ENCODE measurements at regions not wholly inside any gene's neighbourhood (a gene's known extent, or its start where the extent isn't known, plus 50 kb on each side); places are given as distances from the start of the nearest gene placed in this dataset.

DNA sequence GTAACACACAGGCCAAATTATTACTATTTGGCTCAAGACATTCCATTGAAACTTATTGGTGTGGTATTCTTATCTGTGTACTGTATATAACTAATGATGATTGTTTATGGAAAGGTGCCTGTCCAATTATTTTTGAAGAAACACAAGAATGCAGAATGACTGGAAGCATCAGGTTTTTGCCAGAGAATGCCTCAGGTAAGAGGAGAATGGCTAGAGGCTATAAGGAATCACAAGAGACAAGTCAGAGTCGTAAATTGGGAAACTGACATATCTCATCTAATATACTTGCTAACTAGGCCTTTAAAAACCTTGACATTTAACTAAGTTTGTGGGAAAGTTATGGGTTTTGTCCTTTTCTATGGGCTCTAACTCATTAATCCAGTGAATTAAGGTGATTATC is 69.3 kb upstream of the TTC29 start:
- TF ChIP-seq POLR2A (IDR thresholded peaks at IDR 0.05; ENCODE audit: low read length) (no peak), GATA1 (IDR thresholded peaks at IDR 0.05; ENCODE audit: low read depth, low read length) (no peak)

Measured in erythroblast (primary cell).